ENCODE measurements at regions not wholly inside any gene's neighbourhood (a gene's known extent, or its start where the extent isn't known, plus 50 kb on each side); places are given as distances from the start of the nearest gene placed in this dataset.
A peak's percentile ranks its signal among the peaks of the same experiment; 100 is the strongest.

GRCh38 chr2:186325827-186326535, 160.1 kb upstream of the ZC3H15 start:
- whole genome bisulfite sequencing, 2 donors: 78 to 81% methylated on average over 2 of the region's 2 CpGs
- H3K9me3 ChIP-seq (ENCODE audit: control insufficient read depth in 4 of 4, insufficient read depth in 3 of 4, low read length in 3 of 4): peaks cover 0 to 2% (median 0%) of the 10 kb centered on the region in 4 donors
- DNase-seq: peak in 1 of 3 donors; percentile 12

DNA sequence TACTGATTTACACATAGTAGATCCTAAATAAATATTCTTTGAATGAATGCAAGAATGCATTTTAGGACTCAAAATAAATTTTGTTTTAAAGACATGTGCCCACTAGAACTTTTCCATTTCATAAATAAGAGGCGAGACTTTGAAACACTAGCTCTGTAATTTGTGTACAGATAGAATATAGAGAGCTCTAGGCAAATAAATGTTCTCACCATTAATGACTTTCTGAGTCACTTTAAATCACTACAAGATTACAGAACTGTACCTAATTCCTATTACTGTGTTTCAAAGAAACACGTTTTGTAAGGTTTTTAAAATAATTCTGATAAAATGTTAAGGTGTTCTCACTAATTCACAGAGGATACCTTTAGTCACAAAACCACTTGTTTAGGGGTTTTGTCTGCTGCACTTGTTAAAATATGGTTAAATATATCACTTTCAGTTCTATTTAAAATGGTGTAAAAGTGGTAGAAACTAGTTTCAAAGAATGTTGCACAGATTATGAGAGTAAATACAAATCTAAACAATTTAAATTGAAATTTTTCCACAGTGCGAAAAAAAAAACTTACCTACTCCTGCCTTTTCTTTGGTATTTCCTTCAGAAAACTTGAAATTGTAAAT, 158.7 kb upstream of the ZC3H15 start:
- ATAC-seq (ENCODE audit: insufficient read depth, low FRiP score): no peak
- DNase-seq: no peak
- Histone ChIP-seq H3K4me1 (ENCODE audit: control insufficient read depth in 5 of 5, insufficient read depth in 5 of 5, low read length in 5 of 5) (no peaks in the 10 kb centered on the region), H3K27ac (ENCODE audit: low read depth in 1 of 2, low read length in 1 of 2) (no peak overlapping the region), H3K9me3 (ENCODE audit: control insufficient read depth in 4 of 4, insufficient read depth in 3 of 4, low read length in 3 of 4) (peaks cover 0 to 2% (median 0%) of the 10 kb centered on the region in 4 donors), H3K4me3 (no peak overlapping the region), H3K27me3 (ENCODE audit: control insufficient read depth in 3 of 3, insufficient read depth in 3 of 3, low read length in 2 of 3) (no peaks in the 10 kb centered on the region), H3K36me3 (ENCODE audit: control insufficient read depth in 4 of 4, insufficient read depth in 4 of 4, low read length in 4 of 4) (peaks cover 0 to 3% (median 0%) of the 10 kb centered on the region in 4 donors), H3K9ac (ENCODE audit: insufficient read depth in 1 of 2, low read length in 2 of 2) (no peak overlapping the region)
- WGBS, 2 donors: 84 to 92% methylated on average over 3 of the region's 3 CpGs
- no peak for TF ChIP-seq CTCF (IDR thresholded peaks at IDR 0.05; ENCODE audit: control extremely low read depth, extremely low read depth)

More at GRCh38 chr2:186325827-186326535, 160.1 kb upstream of the ZC3H15 start:
- Histone ChIP-seq H3K4me1 (ENCODE audit: control insufficient read depth in 5 of 5, insufficient read depth in 5 of 5, low read length in 5 of 5) (no peaks in the 10 kb centered on the region), H3K4me3 (no peak overlapping the region), H3K27ac (ENCODE audit: low read depth in 1 of 2, low read length in 1 of 2) (no peak overlapping the region), H3K36me3 (ENCODE audit: control insufficient read depth in 4 of 4, insufficient read depth in 4 of 4, low read length in 4 of 4) (peaks cover 0 to 3% (median 0%) of the 10 kb centered on the region in 4 donors), H3K9ac (ENCODE audit: insufficient read depth in 1 of 2, low read length in 2 of 2) (no peak overlapping the region), H3K27me3 (ENCODE audit: control insufficient read depth in 3 of 3, insufficient read depth in 3 of 3, low read length in 2 of 3) (no peaks in the 10 kb centered on the region)
- ATAC-seq (ENCODE audit: insufficient read depth, low FRiP score): no peak
- no peak for TF ChIP-seq CTCF (IDR thresholded peaks at IDR 0.05; ENCODE audit: control extremely low read depth, extremely low read depth)

- H3K36me3 ChIP-seq (ENCODE audit: control insufficient read depth in 4 of 4, insufficient read depth in 4 of 4, low read length in 4 of 4): peaks cover 0 to 3% (median 0%) of the 10 kb centered on the region in 4 donors
- H3K4me1 ChIP-seq (ENCODE audit: control insufficient read depth in 5 of 5, insufficient read depth in 5 of 5, low read length in 5 of 5): no peaks in the 10 kb centered on the region
- H3K27ac ChIP-seq (ENCODE audit: low read depth in 1 of 2, low read length in 1 of 2): no peak overlapping the region
- no peak overlapping the region for H3K4me3 ChIP-seq
- DNase-seq: peak in 1 of 3 donors; percentile 35
- H3K9me3 ChIP-seq (ENCODE audit: control insufficient read depth in 4 of 4, insufficient read depth in 3 of 4, low read length in 3 of 4): peaks cover 0 to 2% (median 0%) of the 10 kb centered on the region in 4 donors
- no peak for ATAC-seq (ENCODE audit: insufficient read depth, low FRiP score)
- no peak overlapping the region for H3K9ac ChIP-seq (ENCODE audit: insufficient read depth in 1 of 2, low read length in 2 of 2)
- TF ChIP-seq CTCF (IDR thresholded peaks at IDR 0.05; ENCODE audit: control extremely low read depth, extremely low read depth): no peak
- H3K27me3 ChIP-seq (ENCODE audit: control insufficient read depth in 3 of 3, insufficient read depth in 3 of 3, low read length in 2 of 3): no peaks in the 10 kb centered on the region
Observed at GRCh38 chr2:186328838-186329237, 157.2 kb upstream of the ZC3H15 start.

Measured in lung (tissue), 11 donors.